Endothelial cell of umbilical vein (primary cell): ENCODE measurements at regions not wholly inside any gene's neighbourhood (a gene's known extent, or its start where the extent isn't known, plus 50 kb on each side); places are given as distances from the start of the nearest gene placed in this dataset.

Experiments used
- BruUV-seq: library from RNA; stranded (reverse); fragments of 400-500 nt; replicated peaks from 2 replicates; lab custom pipeline; 2021; lab: Mats Ljungman, UMichigan
- CTCF ChIA-PET: fragments of 300-600, 350-600 bp; sonication (Branson Sonifier 250); formaldehyde crosslinking; loops from one replicate; lab custom pipeline; 2021; ENCODE audit warnings: antibody characterized with exemption, inconsistent platforms; lab: Charles Lee
- POLR2A ChIA-PET: fragments of 300-600, 350-600 bp; sonication (Branson Sonifier 250); formaldehyde crosslinking; loops from one replicate; lab custom pipeline; 2021; ENCODE audit warnings: antibody characterized with exemption, inconsistent platforms; lab: Charles Lee
- DNase-seq: peaks from one replicate; pipeline ENCODE4 v3.0.0-alpha.2; 2011; ENCODE audit warnings: low read depth, low spot score
- FAIRE-seq: peaks from 2 replicates; lab custom pipeline; 2011; peaks lifted over from hg19 to GRCh38; lab: Jason Lieb, UNC
- H2AFZ ChIP-seq: 2 replicates; pipeline ENCODE4 v1.6.0; 2012; ENCODE audit warnings: low read depth, low read length, control low read depth, inconsistent platforms
- H3K27ac ChIP-seq: 2 replicates; pipeline ENCODE4 v1.5.1; 2011; ENCODE audit warnings: low read depth, mild to moderate bottlenecking, control low read depth, low read length, moderate library complexity; ENCODE audit not compliant: insufficient read depth
- H3K27me3 ChIP-seq, 2 experiments: 2 replicates each; pipeline versions ENCODE4 v1.6.0 to v1.6.1; 2011; ENCODE audit warnings: low read length in 2 of 2, mixed read lengths in 1 of 2; ENCODE audit not compliant: control insufficient read depth in 2 of 2, insufficient read depth in 2 of 2
- H3K36me3 ChIP-seq, 2 experiments: 2 replicates in 1 of 2; 3 replicates in 1 of 2; pipeline ENCODE4 v1.5.1; 2011; ENCODE audit warnings: low read length in 2 of 2, mild to moderate bottlenecking in 1 of 2, moderate library complexity in 1 of 2; ENCODE audit not compliant: control insufficient read depth in 2 of 2, insufficient read depth in 2 of 2; ENCODE audit errors: extremely low read depth in 1 of 2
- H3K4me1 ChIP-seq: 3 replicates; pipeline ENCODE4 v1.5.1; 2011; ENCODE audit warnings: mild to moderate bottlenecking, low read length; ENCODE audit not compliant: control insufficient read depth, insufficient read depth; ENCODE audit errors: extremely low read depth
- H3K4me2 ChIP-seq: 2 replicates; pipeline ENCODE4 v1.6.1; 2011; ENCODE audit warnings: low read length, control low read depth, mixed read lengths; ENCODE audit not compliant: insufficient read depth
- H3K4me3 ChIP-seq, 3 experiments: fragments of 200-600 bp in 1 of 3; sonication (generic), shearing (Covaris generic) in 1 of 3; replicated peaks in 1 of 3; 2 replicates each; pipeline ENCODE4 v1.5.1; 2011 to 2016; ENCODE audit warnings: control low read depth in 3 of 3, low read length in 3 of 3, mild to moderate bottlenecking in 2 of 3, inconsistent platforms in 1 of 3, low read depth in 1 of 3, moderate library complexity in 1 of 3; ENCODE audit not compliant: insufficient read depth in 1 of 3
- H3K79me2 ChIP-seq: 2 replicates; pipeline ENCODE4 v1.6.0; 2012; ENCODE audit warnings: low read length, inconsistent platforms; ENCODE audit not compliant: control insufficient read depth, insufficient read depth
- H3K9ac ChIP-seq: replicated peaks from 2 replicates; pipeline ENCODE3; 2011; ENCODE audit warnings: low read length, control low read depth; ENCODE audit not compliant: insufficient read depth; ENCODE audit errors: extremely low read depth
- H3K9me1 ChIP-seq: replicated peaks from 3 replicates; pipeline ENCODE4 v1.6.0; 2011; ENCODE audit warnings: mild to moderate bottlenecking, low read length; ENCODE audit not compliant: control insufficient read depth, insufficient read depth; ENCODE audit errors: extremely low read depth
- H3K9me3 ChIP-seq: replicated peaks from 2 replicates; pipeline ENCODE4 v1.5.1; 2012; ENCODE audit warnings: low read length, inconsistent platforms; ENCODE audit not compliant: control insufficient read depth, insufficient read depth
- H4K20me1 ChIP-seq: replicated peaks from 2 replicates; pipeline ENCODE3; 2011; ENCODE audit warnings: mild to moderate bottlenecking, low read length; ENCODE audit not compliant: control insufficient read depth, insufficient read depth; ENCODE audit errors: extremely low read depth
- CTCF ChIP-seq, 2 donors: IDR thresholded peaks; 1 replicate in 1 of 2; 2 replicates in 1 of 2; pipeline ENCODE4 v1.5.1; 2011; ENCODE audit warnings: low read length in 2 of 2, mild to moderate bottlenecking in 2 of 2, moderate library complexity in 2 of 2, control low read depth in 1 of 2, inconsistent platforms in 1 of 2, low read depth in 1 of 2; ENCODE audit not compliant: insufficient read depth in 1 of 2; ENCODE audit errors: extremely low read depth in 1 of 2
- EZH2 ChIP-seq: IDR thresholded peaks from 2 replicates; pipeline ENCODE4 v1.6.1; 2012; ENCODE audit warnings: borderline replicate concordance, low read depth, mild to moderate bottlenecking, moderate library complexity, low read length, inconsistent platforms; ENCODE audit not compliant: severe bottlenecking
- FOS ChIP-seq: IDR thresholded peaks from 2 replicates; pipeline ENCODE4 v1.6.1; 2011; ENCODE audit warnings: mild to moderate bottlenecking, low read length, moderate library complexity, borderline replicate concordance; ENCODE audit not compliant: insufficient read depth
- GATA2 ChIP-seq: IDR thresholded peaks from 2 replicates; pipeline ENCODE4 v1.7.0; 2011; ENCODE audit warnings: low read depth, mild to moderate bottlenecking, moderate library complexity, mixed read lengths, low read length; ENCODE audit not compliant: insufficient read length, insufficient read depth
- JUN ChIP-seq: IDR thresholded peaks from 2 replicates; pipeline ENCODE4 v1.6.1; 2011; ENCODE audit warnings: borderline replicate concordance, low read depth; ENCODE audit not compliant: insufficient read length, insufficient read depth
- MAX ChIP-seq: IDR thresholded peaks from 2 replicates; pipeline ENCODE4 v1.6.1; 2011; ENCODE audit not compliant: insufficient read depth, insufficient read length
- MYC ChIP-seq: IDR thresholded peaks from one replicate; pipeline ENCODE4 v1.6.1; 2011; ENCODE audit warnings: mild to moderate bottlenecking, low read depth, low read length
- POLR2A ChIP-seq: IDR thresholded peaks from 2 replicates; pipeline ENCODE4 v1.6.1; 2012; ENCODE audit warnings: low read depth, mild to moderate bottlenecking, control low read depth, low read length
- POLR2AphosphoS5 ChIP-seq: IDR thresholded peaks from 2 replicates; pipeline ENCODE4 v1.6.1; 2012; ENCODE audit warnings: low read depth, mild to moderate bottlenecking, control low read depth, low read length, moderate library complexity; ENCODE audit not compliant: insufficient read depth
- dilution Hi-C: fragments of 300-500 bp; cut with MboI; formaldehyde crosslinking; loops from one replicate; pipeline ENCODE4 v1.15.0; 2019; ENCODE audit warnings: low sequenced_read_pairs; ENCODE audit not compliant: extremely low pct_ligation_motif_present
- intact Hi-C: fragments of 100-400 bp; cut with micrococcal nuclease; formaldehyde crosslinking; loops from one replicate; pipeline ENCODE4 v1.10.0; 2022

GRCh38 chr22:20653795-20654342, 120.0 kb upstream of the SERPIND1 start:
- no peak overlapping the region for H3K4me3 ChIP-seq
- H3K36me3 ChIP-seq = no peaks in the 10 kb centered on the region
- no peak overlapping the region for H2AFZ ChIP-seq
- intact Hi-C loops (no loop called here), dilution Hi-C loops (no loop called here)
- TF ChIP-seq POLR2A = no peak
- TF ChIP-seq MAX = no peak
- no peaks in the 10 kb centered on the region for H4K20me1 ChIP-seq
- DNase-seq (no peak), FAIRE-seq (no peak)
- no peaks in the 10 kb centered on the region for H3K9me3 ChIP-seq
- no peaks in the 10 kb centered on the region for H3K79me2 ChIP-seq
- H3K27ac ChIP-seq = no peak overlapping the region
- no peak overlapping the region for H3K9ac ChIP-seq
- H3K4me1 ChIP-seq = peaks cover 9% of the 10 kb centered on the region
- H3K9me1 ChIP-seq = no peaks in the 10 kb centered on the region
- H3K4me2 ChIP-seq = no peak overlapping the region
- ChIA-PET CTCF (interaction anchor here (1.0 to 1.4 kb wide), 3 partner anchors 8 to 18 kb away, joined by 3 read pairs; no protein-coding TSS in a partner anchor), POLR2A (no interaction called here)
- peaks cover 0 to 3% of the 10 kb centered on the region in 2 experiments for H3K27me3 ChIP-seq
- no TSS peak for BruUV-seq

GRCh38 chr22:20654343-20655208, 119.3 kb upstream of the SERPIND1 start:
- Histone ChIP-seq H3K4me3 (no peak overlapping the region), H3K36me3 (no peaks in the 10 kb centered on the region), H2AFZ (no peak overlapping the region), H3K79me2 (no peaks in the 10 kb centered on the region), H3K27me3 (peaks cover 0 to 10% of the 10 kb centered on the region in 2 experiments), H3K9me3 (no peaks in the 10 kb centered on the region), H3K4me2 (no peak overlapping the region), H3K4me1 (peaks cover 9% of the 10 kb centered on the region), H3K9me1 (no peaks in the 10 kb centered on the region), H4K20me1 (no peaks in the 10 kb centered on the region), H3K9ac (no peak overlapping the region), H3K27ac (no peak overlapping the region)
- intact Hi-C loops (no loop called here), dilution Hi-C loops (no loop called here)
- DNase-seq (no peak), FAIRE-seq (no peak)
- no TSS peak for BruUV-seq
- TF ChIP-seq MAX (no peak), JUN (no peak), POLR2AphosphoS5 (no peak), EZH2 (no peak), POLR2A (no peak), MYC (no peak), GATA2 (no peak), FOS (no peak), CTCF (IDR thresholded peaks at IDR 0.05; ENCODE audit: extremely low read depth in 1 of 2, insufficient read depth in 1 of 2, low read depth in 1 of 2, low read length in 2 of 2) (no peak)
- ChIA-PET POLR2A (no interaction called here), CTCF (interaction anchor here (1.0 to 1.4 kb wide), 3 partner anchors 9 to 17 kb away, joined by 3 read pairs; no protein-coding TSS in a partner anchor)
